GM18520 (cell line): ENCODE measurements at regions not wholly inside any gene's neighbourhood (a gene's known extent, or its start where the extent isn't known, plus 50 kb on each side); places are given as distances from the start of the nearest gene placed in this dataset.
"Not testable (repeated sequence)": the region's sequence is repeated elsewhere in the genome, so short reads cannot be mapped to it uniquely, and the experiment has no call there.

Source experiments
- ATAC-seq: cut with Tn5 transposase; IDR thresholded peaks from one replicate; pipeline ENCODE4 v1.9.1; 2021; ENCODE audit not compliant: unreplicated experiment

- no peak for ATAC-seq
Observed at GRCh38 chr5:123936548-123936947, 424.6 kb downstream of the CSNK1G3 start.

GRCh38 chr5:123933812-123934211 lies 421.8 kb downstream of the CSNK1G3 start:
- ATAC-seq = not testable (repeated sequence)

- ATAC-seq = peak; percentile 43
Observed at GRCh38 chr5:123929055-123929474, 417.1 kb downstream of the CSNK1G3 start.

- no peak for ATAC-seq
Observed at GRCh38 chr5:123928401-123928800, 416.4 kb downstream of the CSNK1G3 start.

- ATAC-seq = no peak
Observed at GRCh38 chr5:123921193-123921592, 409.2 kb downstream of the CSNK1G3 start.

GRCh38 chr5:123916345-123917121 lies 404.6 kb downstream of the CSNK1G3 start:
- ATAC-seq = no peak

GRCh38 chr5:123914333-123914732 lies 402.4 kb downstream of the CSNK1G3 start:
- no peak for ATAC-seq

- ATAC-seq = no peak
Observed at GRCh38 chr5:123907349-123907748, 395.4 kb downstream of the CSNK1G3 start.

- no peak for ATAC-seq
Observed at GRCh38 chr5:123906698-123907295, 394.8 kb downstream of the CSNK1G3 start.

GRCh38 chr5:123885081-123885480 lies 373.1 kb downstream of the CSNK1G3 start:
- no peak for ATAC-seq

- ATAC-seq = no peak
Observed at GRCh38 chr5:123882965-123883345, 371.0 kb downstream of the CSNK1G3 start.

- no peak for ATAC-seq
Observed at GRCh38 chr5:123882319-123882964, 370.5 kb downstream of the CSNK1G3 start.

GRCh38 chr5:123881759-123882244 lies 369.8 kb downstream of the CSNK1G3 start:
- no peak for ATAC-seq

GRCh38 chr5:123880875-123881274 lies 368.9 kb downstream of the CSNK1G3 start:
- ATAC-seq = no peak

GRCh38 chr5:123879071-123879470 lies 367.1 kb downstream of the CSNK1G3 start:
- ATAC-seq = no peak

GRCh38 chr5:123876276-123876790 lies 364.4 kb downstream of the CSNK1G3 start:
- ATAC-seq = no peak

- no peak for ATAC-seq
Observed at GRCh38 chr5:123875561-123876275, 363.7 kb downstream of the CSNK1G3 start.

- ATAC-seq = no peak
Observed at GRCh38 chr5:123874600-123875201, 362.7 kb downstream of the CSNK1G3 start.

GRCh38 chr5:123873846-123874245 lies 361.9 kb downstream of the CSNK1G3 start:
- ATAC-seq = no peak

- no peak for ATAC-seq
Observed at GRCh38 chr5:123871373-123871772, 359.4 kb downstream of the CSNK1G3 start.

GRCh38 chr5:123868881-123869280 lies 356.9 kb downstream of the CSNK1G3 start:
- ATAC-seq = no peak
